Neuronal stem cell (in vitro differentiated cells): ENCODE measurements at regions not wholly inside any gene's neighbourhood (a gene's known extent, or its start where the extent isn't known, plus 50 kb on each side); places are given as distances from the start of the nearest gene placed in this dataset.

Experiments used
- DNase-seq: peaks from one replicate; pipeline ENCODE4 v3.0.0-alpha.2; 2013; ENCODE audit warnings: low spot score
- H2AFZ ChIP-seq: one replicate; pipeline ENCODE4 v1.6.1; 2013; ENCODE audit warnings: mild to moderate bottlenecking, low read length, inconsistent platforms
- H2AK5ac ChIP-seq: 2 replicates; pipeline ENCODE4 v1.6.1; 2013; ENCODE audit warnings: low read depth, mild to moderate bottlenecking, inconsistent platforms, low read length, moderate library complexity, mixed read lengths
- H2BK120ac ChIP-seq: 2 replicates; pipeline ENCODE4 v1.6.1; 2013; ENCODE audit warnings: low read depth, mild to moderate bottlenecking, inconsistent platforms, low read length, moderate library complexity, mixed read lengths
- H2BK12ac ChIP-seq: one replicate; pipeline ENCODE4 v1.6.1; 2013; ENCODE audit warnings: low read length, inconsistent platforms
- H2BK15ac ChIP-seq: 2 replicates; pipeline ENCODE4 v1.6.1; 2013; ENCODE audit warnings: mild to moderate bottlenecking, low read length, inconsistent platforms, mixed read lengths
- H2BK5ac ChIP-seq: one replicate; pipeline ENCODE4 v1.6.1; 2013; ENCODE audit warnings: inconsistent platforms, mild to moderate bottlenecking, low read length, moderate library complexity
- H3K14ac ChIP-seq: one replicate; pipeline ENCODE4 v1.6.1; 2013; ENCODE audit warnings: low read length, inconsistent platforms
- H3K18ac ChIP-seq: 2 replicates; pipeline ENCODE4 v1.6.1; 2013; ENCODE audit warnings: low read length, inconsistent platforms
- H3K23ac ChIP-seq: 2 replicates; pipeline ENCODE4 v1.6.1; 2013; ENCODE audit warnings: low read depth, mild to moderate bottlenecking, mixed read lengths, low read length, inconsistent platforms; ENCODE audit not compliant: poor library complexity
- H3K27ac ChIP-seq: replicated peaks from 3 replicates; pipeline ENCODE4 v1.5.1; 2013; ENCODE audit warnings: low read length, inconsistent platforms
- H3K27me3 ChIP-seq, 3 experiments: 2 replicates each; pipeline ENCODE4 v1.6.1; 2013; ENCODE audit warnings: low read length in 3 of 3, mild to moderate bottlenecking in 2 of 3, inconsistent platforms in 1 of 3, low read depth in 1 of 3, mixed read lengths in 1 of 3, moderate library complexity in 1 of 3; ENCODE audit not compliant: control insufficient read depth in 3 of 3, insufficient read depth in 3 of 3
- H3K36me3 ChIP-seq, 2 donors: replicated peaks in 1 of 2; 2 replicates each; pipeline ENCODE4 v1.6.1; 2013; ENCODE audit warnings: low read length in 2 of 2; ENCODE audit not compliant: control insufficient read depth in 2 of 2, insufficient read depth in 2 of 2
- H3K4ac ChIP-seq: 2 replicates; pipeline ENCODE4 v1.6.1; 2013; ENCODE audit warnings: inconsistent platforms, mild to moderate bottlenecking, low read length, moderate library complexity
- H3K4me1 ChIP-seq, 2 donors: 1 replicate in 1 of 2; 2 replicates in 1 of 2; pipeline ENCODE4 v1.6.1; 2013; ENCODE audit warnings: low read length in 2 of 2, low read depth in 1 of 2; ENCODE audit not compliant: control insufficient read depth in 2 of 2, insufficient read depth in 1 of 2
- H3K4me2 ChIP-seq: one replicate; pipeline ENCODE4 v1.6.1; 2013; ENCODE audit warnings: mild to moderate bottlenecking, low read length, inconsistent platforms; ENCODE audit not compliant: insufficient read depth, poor library complexity, severe bottlenecking
- H3K4me3 ChIP-seq, 2 donors: 2 replicates each; pipeline ENCODE4 v1.5.1; 2013; ENCODE audit warnings: low read length in 2 of 2, mild to moderate bottlenecking in 2 of 2, inconsistent platforms in 1 of 2, moderate library complexity in 1 of 2
- H3K79me1 ChIP-seq: one replicate; pipeline ENCODE4 v1.6.1; 2013; ENCODE audit warnings: low read depth, mild to moderate bottlenecking, inconsistent platforms, low read length, moderate library complexity
- H3K9ac ChIP-seq: one replicate; pipeline ENCODE4 v1.6.1; 2013; ENCODE audit warnings: mild to moderate bottlenecking, low read depth, low read length, inconsistent platforms; ENCODE audit not compliant: poor library complexity
- H3K9me3 ChIP-seq, 2 donors: replicated peaks in 1 of 2; 2 replicates each; pipeline versions ENCODE3 to v1.6.1; 2013; ENCODE audit warnings: low read length in 2 of 2, mild to moderate bottlenecking in 2 of 2, inconsistent platforms in 1 of 2, low read depth in 1 of 2, mixed read lengths in 1 of 2, moderate library complexity in 1 of 2; ENCODE audit not compliant: control insufficient read depth in 2 of 2, insufficient read depth in 1 of 2
- H4K8ac ChIP-seq: one replicate; pipeline ENCODE4 v1.6.1; 2013; ENCODE audit warnings: low read depth, mild to moderate bottlenecking, inconsistent platforms, low read length, moderate library complexity
- H4K91ac ChIP-seq: one replicate; pipeline ENCODE4 v1.6.1; 2013; ENCODE audit warnings: low read length, low read depth, mild to moderate bottlenecking, inconsistent platforms; ENCODE audit not compliant: poor library complexity
- WGBS, 2 donors: extraction: QIAGEN DNeasy Blood & Tissue Kit; methylation state at CpG; one replicate each; pipeline ENCODE4 v1.1.7; 2013; ENCODE audit warnings: missing lambda C conversion rate in 2 of 2, mixed read lengths in 1 of 2; ENCODE audit not compliant: insufficient read length in 2 of 2, insufficient replicate concordance in 1 of 2; ENCODE audit errors: extremely low coverage in 2 of 2; 5-methylcytosine and 5-hydroxymethylcytosine counted together

DNA sequence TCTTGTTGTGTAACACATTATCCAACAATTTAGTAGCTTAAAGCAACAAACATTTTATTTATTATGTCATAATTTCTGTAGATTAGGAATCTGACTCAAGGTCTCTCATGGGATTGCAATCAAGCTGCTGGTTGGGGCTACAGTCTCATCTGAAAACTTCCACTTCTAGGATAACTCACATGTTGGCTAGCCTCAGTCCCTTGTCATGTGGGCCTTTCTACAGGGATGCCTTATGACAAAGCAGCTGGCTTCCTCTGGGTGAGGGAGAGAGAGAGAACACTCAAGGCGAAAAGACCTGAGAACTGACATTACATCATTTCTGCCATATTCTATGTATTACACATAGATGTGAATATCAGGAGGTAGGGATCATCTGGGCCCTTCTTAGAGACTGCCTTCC is 317.9 kb upstream of the VRK2 start:
- no peak overlapping the region for H3K4ac ChIP-seq
- H2AK5ac ChIP-seq = no peak overlapping the region
- H3K9me3 ChIP-seq = no peaks in the 10 kb centered on the region
- H3K23ac ChIP-seq = no peak overlapping the region
- peaks cover 0 to 3% (median 0%) of the 10 kb centered on the region in 3 experiments for H3K27me3 ChIP-seq
- no peak overlapping the region for H2AFZ ChIP-seq
- no peaks in the 10 kb centered on the region for H3K79me1 ChIP-seq
- no CpG with 5 or more reads among the region's 1 CpG for WGBS, 2 donors
- H3K18ac ChIP-seq = no peak overlapping the region
- H2BK120ac ChIP-seq = no peak overlapping the region
- no peak overlapping the region for H2BK15ac ChIP-seq
- no peak overlapping the region for H2BK5ac ChIP-seq
- no peak overlapping the region for H3K4me2 ChIP-seq
- no peak overlapping the region for H3K9ac ChIP-seq
- DNase-seq = no peak
- peaks cover 0 to 7% of the 10 kb centered on the region in 2 donors for H3K4me1 ChIP-seq
- no peak overlapping the region for H4K8ac ChIP-seq
- no peak overlapping the region for H2BK12ac ChIP-seq
- H3K14ac ChIP-seq = no peak overlapping the region
- H3K27ac ChIP-seq = no peak overlapping the region
- H4K91ac ChIP-seq = no peak overlapping the region
- H3K36me3 ChIP-seq = no peaks in the 10 kb centered on the region
- H3K4me3 ChIP-seq = no peak overlapping the region

GRCh38 chr2:57733956-57734355 is 312.6 kb upstream of the VRK2 start:
- H3K18ac ChIP-seq = no peak overlapping the region
- H4K91ac ChIP-seq = no peak overlapping the region
- H3K4me1 ChIP-seq = no peaks in the 10 kb centered on the region
- H3K4me2 ChIP-seq = no peak overlapping the region
- no peak overlapping the region for H2BK12ac ChIP-seq
- H2AFZ ChIP-seq = no peak overlapping the region
- no peak overlapping the region for H3K23ac ChIP-seq
- no peak overlapping the region for H3K27ac ChIP-seq
- no peak overlapping the region for H2BK120ac ChIP-seq
- H3K27me3 ChIP-seq = peaks cover 0 to 24% (median 0%) of the 10 kb centered on the region in 3 experiments
- no peak overlapping the region for H2BK5ac ChIP-seq
- H3K9me3 ChIP-seq = no peaks in the 10 kb centered on the region
- no peak overlapping the region for H3K9ac ChIP-seq
- no peak overlapping the region for H3K4me3 ChIP-seq
- H2AK5ac ChIP-seq = no peak overlapping the region
- H3K14ac ChIP-seq = no peak overlapping the region
- no peak for DNase-seq
- H3K79me1 ChIP-seq = no peaks in the 10 kb centered on the region
- H3K36me3 ChIP-seq = no peaks in the 10 kb centered on the region
- H4K8ac ChIP-seq = no peak overlapping the region
- no peak overlapping the region for H3K4ac ChIP-seq
- H2BK15ac ChIP-seq = no peak overlapping the region

DNA sequence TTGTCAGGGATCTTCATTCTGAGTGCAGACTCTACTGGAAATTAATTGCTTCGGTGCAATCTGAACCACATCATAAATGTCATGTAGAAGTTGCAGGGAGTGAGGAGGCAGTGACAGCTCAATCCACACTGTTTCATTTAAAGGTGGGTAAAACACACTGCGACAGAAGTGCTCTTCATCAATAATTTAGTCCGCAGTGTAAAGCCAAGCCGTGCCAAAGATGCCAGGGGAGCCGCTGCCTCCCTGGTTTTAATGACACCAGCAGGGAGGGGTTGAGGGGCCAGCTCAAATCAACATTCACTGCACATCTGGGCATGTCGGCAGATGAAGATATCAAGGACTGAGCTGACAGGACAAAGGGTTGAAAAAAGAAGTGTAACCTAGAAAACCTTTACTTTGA is 305.7 kb upstream of the VRK2 start:
- Histone ChIP-seq H2BK12ac (no peak overlapping the region), H2AFZ (no peak overlapping the region)
- no CpG with 5 or more reads among the region's 6 CpGs for WGBS, 2 donors

GRCh38 chr2:57753636-57754035 is 293.0 kb upstream of the VRK2 start:
- Histone ChIP-seq H3K14ac (no peak overlapping the region), H3K4me1 (peaks cover 0 to 9% of the 10 kb centered on the region in 2 donors), H3K79me1 (no peaks in the 10 kb centered on the region), H2BK12ac (no peak overlapping the region), H2BK5ac (no peak overlapping the region), H4K8ac (no peak overlapping the region), H3K36me3 (no peaks in the 10 kb centered on the region), H2BK15ac (no peak overlapping the region), H2AK5ac (no peak overlapping the region), H3K9me3 (no peaks in the 10 kb centered on the region), H3K9ac (no peak overlapping the region), H4K91ac (no peak overlapping the region), H3K27ac (no peak overlapping the region), H3K18ac (no peak overlapping the region), H3K4me2 (no peak overlapping the region), H2AFZ (no peak overlapping the region), H3K27me3 (no peaks in the 10 kb centered on the region), H2BK120ac (no peak overlapping the region), H3K23ac (no peak overlapping the region), H3K4me3 (no peak overlapping the region), H3K4ac (no peak overlapping the region)
- no peak for DNase-seq
- no CpG with 5 or more reads among the region's 1 CpG for WGBS, 2 donors

More for the DNA sequence above, 305.7 kb upstream of the VRK2 start:
- Histone ChIP-seq H3K27me3 (peaks cover 0 to 51% (median 0%) of the 10 kb centered on the region in 3 experiments), H3K4me3 (no peak overlapping the region), H3K23ac (no peak overlapping the region), H3K4me1 (peaks cover 1 to 6% of the 10 kb centered on the region in 2 donors), H3K36me3 (no peaks in the 10 kb centered on the region), H3K4me2 (no peak overlapping the region), H2BK5ac (no peak overlapping the region), H3K9ac (no peak overlapping the region), H4K91ac (no peak overlapping the region), H3K79me1 (no peaks in the 10 kb centered on the region), H3K9me3 (no peaks in the 10 kb centered on the region), H3K27ac (no peak overlapping the region), H3K14ac (no peak overlapping the region), H2AK5ac (no peak overlapping the region), H3K18ac (no peak overlapping the region), H2BK120ac (no peak overlapping the region), H2BK15ac (no peak overlapping the region), H3K4ac (no peak overlapping the region), H4K8ac (no peak overlapping the region)
- DNase-seq = no peak
